Tibial nerve (tissue), 4 donors: ENCODE measurements at regions not wholly inside any gene's neighbourhood (a gene's known extent, or its start where the extent isn't known, plus 50 kb on each side); places are given as distances from the start of the nearest gene placed in this dataset.

Experiments used
- DNase-seq, 2 donors: peaks; one replicate each; pipeline ENCODE4 v3.0.0-alpha.2; 2019; ENCODE audit warnings: low spot score in 2 of 2
- H3K27ac ChIP-seq, 4 donors: fragments of 200-600 bp; sonication (generic) in 3 of 4; one replicate each; pipeline ENCODE4 v1.5.1; 2017 to 2019; ENCODE audit warnings: mild to moderate bottlenecking in 1 of 4
- H3K27me3 ChIP-seq, 2 donors: fragments of 200-600 bp; sonication (generic) in 1 of 2; one replicate each; pipeline versions ENCODE4 v1.5.1 to v1.6.0; 2017 to 2019
- H3K36me3 ChIP-seq, 3 donors: fragments of 200-600 bp; sonication (generic); one replicate each; pipeline ENCODE4 v1.5.1; 2018 to 2019
- H3K4me1 ChIP-seq, 4 donors: fragments of 200-600 bp; sonication (generic) in 3 of 4; one replicate each; pipeline ENCODE4 v1.5.1; 2017 to 2019
- H3K4me3 ChIP-seq, 4 donors: fragments of 200-600 bp; sonication (generic) in 3 of 4; one replicate each; pipeline ENCODE4 v1.5.1; 2017 to 2019; ENCODE audit warnings: mild to moderate bottlenecking in 1 of 4, moderate library complexity in 1 of 4
- H3K9me3 ChIP-seq, 4 donors: fragments of 200-600 bp; sonication (generic) in 3 of 4; one replicate each; pipeline ENCODE4 v1.5.1; 2017 to 2019
- EP300 ChIP-seq, 2 donors: sonication (generic); formaldehyde crosslinking; IDR thresholded peaks; one replicate each; pipeline ENCODE4 v1.6.1; 2017; ENCODE audit warnings: antibody characterized with exemption in 2 of 2, mild to moderate bottlenecking in 1 of 2
- POLR2A ChIP-seq, 2 donors: fragments of 450-650 bp; IDR thresholded peaks; one replicate each; pipeline ENCODE4 v1.6.1; 2017; ENCODE audit warnings: antibody characterized with exemption in 2 of 2, mild to moderate bottlenecking in 2 of 2, moderate library complexity in 2 of 2
- WGBS, 2 donors: methylation state at CpG; one replicate each; pipeline ENCODE4 v1.1.5; 2018; 5-methylcytosine and 5-hydroxymethylcytosine counted together
- TF ChIP-seq, protein P1 (sequence below), 5 experiments: fragments of 200-600 bp in 3 of 5; fragments of 450-650 bp in 2 of 5; sonication (generic) in 3 of 5; IDR thresholded peaks; one replicate each; pipeline ENCODE4 v1.5.1; 2016 to 2019; ENCODE audit warnings: antibody characterized with exemption in 5 of 5, mild to moderate bottlenecking in 3 of 5, moderate library complexity in 2 of 5

DNA sequence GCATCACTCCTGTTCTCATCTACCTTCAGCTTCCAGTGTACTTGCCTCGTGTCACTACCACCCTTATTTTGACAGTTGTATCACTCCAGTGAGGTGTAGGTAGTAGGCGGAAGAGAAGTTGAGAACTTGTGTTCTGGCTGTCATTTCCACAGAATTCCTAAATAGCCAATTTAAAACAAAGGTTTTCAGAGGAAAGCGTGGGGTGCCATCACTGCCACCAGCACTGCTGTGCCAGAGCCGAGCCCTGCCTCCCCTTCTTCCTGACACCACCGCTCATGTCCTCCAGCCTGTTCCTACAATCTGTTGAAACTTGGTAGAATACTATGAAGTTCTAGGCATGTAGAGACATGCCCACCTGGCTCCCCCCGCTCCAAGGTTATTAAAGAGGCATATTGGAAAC is 215.8 kb downstream of the TANC2 start:
- WGBS, 2 donors, result 95 to 98% methylated on average over 6 of the region's 6 CpGs
- Histone ChIP-seq H3K9me3 (no peaks in the 10 kb centered on the region), H3K27ac (no peak overlapping the region), H3K27me3 (no peaks in the 10 kb centered on the region), H3K4me1 (no peaks in the 10 kb centered on the region), H3K36me3 (no peaks in the 10 kb centered on the region), H3K4me3 (no peak overlapping the region)
- TF ChIP-seq, protein P1, sequence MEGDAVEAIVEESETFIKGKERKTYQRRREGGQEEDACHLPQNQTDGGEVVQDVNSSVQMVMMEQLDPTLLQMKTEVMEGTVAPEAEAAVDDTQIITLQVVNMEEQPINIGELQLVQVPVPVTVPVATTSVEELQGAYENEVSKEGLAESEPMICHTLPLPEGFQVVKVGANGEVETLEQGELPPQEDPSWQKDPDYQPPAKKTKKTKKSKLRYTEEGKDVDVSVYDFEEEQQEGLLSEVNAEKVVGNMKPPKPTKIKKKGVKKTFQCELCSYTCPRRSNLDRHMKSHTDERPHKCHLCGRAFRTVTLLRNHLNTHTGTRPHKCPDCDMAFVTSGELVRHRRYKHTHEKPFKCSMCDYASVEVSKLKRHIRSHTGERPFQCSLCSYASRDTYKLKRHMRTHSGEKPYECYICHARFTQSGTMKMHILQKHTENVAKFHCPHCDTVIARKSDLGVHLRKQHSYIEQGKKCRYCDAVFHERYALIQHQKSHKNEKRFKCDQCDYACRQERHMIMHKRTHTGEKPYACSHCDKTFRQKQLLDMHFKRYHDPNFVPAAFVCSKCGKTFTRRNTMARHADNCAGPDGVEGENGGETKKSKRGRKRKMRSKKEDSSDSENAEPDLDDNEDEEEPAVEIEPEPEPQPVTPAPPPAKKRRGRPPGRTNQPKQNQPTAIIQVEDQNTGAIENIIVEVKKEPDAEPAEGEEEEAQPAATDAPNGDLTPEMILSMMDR (IDR thresholded peaks at IDR 0.05), result no peak
- TF ChIP-seq POLR2A (IDR thresholded peaks at IDR 0.05) (no peak), EP300 (IDR thresholded peaks at IDR 0.05) (no peak)
- no peak for DNase-seq

- H3K9me3 ChIP-seq, result no peaks in the 10 kb centered on the region
Measured at GRCh38 chr17:63185420-63185819, 219.4 kb downstream of the TANC2 start.

DNA sequence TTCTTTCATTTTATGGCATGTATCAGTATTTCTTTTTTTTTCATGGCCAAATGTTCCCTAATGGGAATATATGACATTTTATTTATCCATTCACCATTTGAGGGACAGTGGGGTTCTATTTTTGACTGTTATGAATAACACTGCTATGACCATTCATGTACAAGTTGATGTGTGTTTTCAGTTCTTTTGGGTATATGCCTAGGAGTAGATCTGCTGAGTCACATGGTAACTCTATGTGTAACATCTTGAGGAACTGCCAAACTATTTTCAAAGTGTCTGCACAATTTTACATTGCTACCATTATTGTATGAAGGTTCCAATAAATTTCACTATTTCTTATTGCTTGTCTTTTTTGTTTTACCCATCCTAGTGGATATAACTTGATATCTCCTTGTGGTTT is 223.0 kb downstream of the TANC2 start:
- no peak for DNase-seq
- peaks cover 0 to 39% (median 3%) of the 10 kb centered on the region in 4 donors for H3K4me1 ChIP-seq
- no peaks in the 10 kb centered on the region for H3K9me3 ChIP-seq
- H3K27me3 ChIP-seq, result no peaks in the 10 kb centered on the region
- H3K36me3 ChIP-seq, result peaks cover 0 to 3% (median 0%) of the 10 kb centered on the region in 3 donors
- peak overlapping the region in 1 of 4 donors; percentile 52 for H3K27ac ChIP-seq
- TF ChIP-seq EP300 (IDR thresholded peaks at IDR 0.05) (no peak), POLR2A (IDR thresholded peaks at IDR 0.05) (no peak)
- TF ChIP-seq, protein P1 (IDR thresholded peaks at IDR 0.05), result no peak
- H3K4me3 ChIP-seq, result no peak overlapping the region

More at GRCh38 chr17:63185420-63185819, 219.4 kb downstream of the TANC2 start:
- DNase-seq, result no peak
- H3K4me3 ChIP-seq, result no peak overlapping the region
- TF ChIP-seq POLR2A (IDR thresholded peaks at IDR 0.05) (no peak), EP300 (IDR thresholded peaks at IDR 0.05) (no peak)
- TF ChIP-seq, protein P1 (IDR thresholded peaks at IDR 0.05), result no peak
- peaks cover 0 to 17% (median 0%) of the 10 kb centered on the region in 4 donors for H3K4me1 ChIP-seq
- H3K27me3 ChIP-seq, result no peaks in the 10 kb centered on the region
- H3K27ac ChIP-seq, result no peak overlapping the region
- no peaks in the 10 kb centered on the region for H3K36me3 ChIP-seq

DNA sequence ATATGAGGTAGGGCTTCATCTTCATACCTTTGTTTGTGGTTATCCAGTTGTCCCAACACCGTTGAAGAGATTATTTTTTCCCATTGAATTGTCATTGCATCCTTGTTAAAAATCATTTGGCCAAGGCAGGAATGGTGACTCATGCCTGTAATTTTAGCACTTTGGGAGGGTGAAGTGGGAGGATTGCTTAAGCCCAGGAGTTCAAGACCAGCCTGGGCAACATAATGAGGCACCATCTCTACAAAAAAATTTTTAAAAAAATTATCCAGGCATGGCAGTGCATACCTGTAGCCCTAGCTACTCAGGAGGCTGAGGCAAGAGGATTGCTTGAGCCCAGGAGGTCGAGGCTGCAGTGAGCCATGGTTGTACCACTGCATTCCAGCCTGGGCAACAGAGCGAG is 223.9 kb downstream of the TANC2 start:
- peaks cover 0 to 39% (median 3%) of the 10 kb centered on the region in 4 donors for H3K4me1 ChIP-seq
- H3K36me3 ChIP-seq, result peaks cover 0 to 4% (median 0%) of the 10 kb centered on the region in 3 donors
- WGBS, 2 donors, result 88 to 92% methylated on average over 3 of the region's 3 CpGs
- no peak overlapping the region for H3K4me3 ChIP-seq
- H3K27ac ChIP-seq, result no peak overlapping the region
- no peaks in the 10 kb centered on the region for H3K27me3 ChIP-seq
- TF ChIP-seq, protein P1 (IDR thresholded peaks at IDR 0.05), result no peak
- no peak for TF ChIP-seq POLR2A (IDR thresholded peaks at IDR 0.05)
- TF ChIP-seq EP300 (IDR thresholded peaks at IDR 0.05), result no peak
- H3K9me3 ChIP-seq, result no peaks in the 10 kb centered on the region
- DNase-seq, result no peak

DNA sequence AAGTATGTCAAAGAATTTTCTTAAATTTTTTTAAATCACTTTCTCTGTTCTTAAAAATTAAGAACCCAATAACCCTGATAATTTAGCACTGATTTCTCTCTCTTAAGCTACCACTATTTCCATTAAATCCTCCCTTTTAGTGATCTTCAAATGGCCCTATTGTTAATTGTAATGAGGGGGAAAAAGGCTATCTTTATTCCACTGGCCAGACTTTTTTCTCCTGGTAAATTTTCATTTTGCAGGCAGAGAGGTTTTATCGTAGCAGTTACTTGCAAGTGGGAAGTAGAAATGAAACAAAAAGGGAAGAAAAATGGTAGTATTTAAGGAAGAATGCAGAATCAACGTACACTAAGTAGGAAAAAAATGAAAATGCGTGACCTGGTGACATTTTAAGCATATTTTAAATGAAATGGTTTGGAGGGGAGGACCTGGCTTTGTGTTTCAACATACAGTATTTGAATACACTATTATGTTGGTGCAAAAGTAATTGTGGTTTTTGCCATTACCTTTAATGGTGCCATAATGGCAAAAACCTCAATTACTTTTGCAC is 224.9 kb downstream of the TANC2 start:
- no peaks in the 10 kb centered on the region for H3K9me3 ChIP-seq
- no peaks in the 10 kb centered on the region for H3K27me3 ChIP-seq
- DNase-seq, result no peak
- 37 to 45% methylated on average over 3 of the region's 3 CpGs for WGBS, 2 donors
- no peak overlapping the region for H3K4me3 ChIP-seq
- peaks cover 0 to 11% (median 0%) of the 10 kb centered on the region in 3 donors for H3K36me3 ChIP-seq
- TF ChIP-seq, protein P1 (IDR thresholded peaks at IDR 0.05), result no peak
- TF ChIP-seq POLR2A (IDR thresholded peaks at IDR 0.05), result no peak
- no peak for TF ChIP-seq EP300 (IDR thresholded peaks at IDR 0.05)
- H3K4me1 ChIP-seq, result peaks cover 0 to 39% (median 3%) of the 10 kb centered on the region in 4 donors
- peak overlapping the region in 1 of 4 donors; percentile 53 for H3K27ac ChIP-seq
